ENCODE measurements at regions not wholly inside any gene's neighbourhood (a gene's known extent, or its start where the extent isn't known, plus 50 kb on each side); places are given as distances from the start of the nearest gene placed in this dataset.

- no peak overlapping the region for H3K4me3 ChIP-seq
- TF ChIP-seq CBX3 (IDR thresholded peaks at IDR 0.05; ENCODE audit: borderline replicate concordance in 1 of 2, low read length in 2 of 2) (no peak), TAL1 (IDR thresholded peaks at IDR 0.05) (no peak), MGA (IDR thresholded peaks at IDR 0.05) (no peak), ZNF511 (CRISPR knock-in tag; IDR thresholded peaks at IDR 0.05) (no peak), ATF2 (CRISPR knock-in tag; IDR thresholded peaks at IDR 0.05) (no peak), RAD51 (IDR thresholded peaks at IDR 0.05; ENCODE audit: borderline replicate concordance, low read depth) (no peak), YBX1 (IDR thresholded peaks at IDR 0.05) (no peak), BRD9 (IDR thresholded peaks at IDR 0.05; ENCODE audit: low read depth, partially characterized antibody) (no peak)
- no peaks in the 10 kb centered on the region for H3K9me3 ChIP-seq (replicated peaks; ENCODE audit: control insufficient read depth, insufficient read depth, low read depth, low read length)
- no TSS peak for BruUV-seq (replicated peaks)
- H2AFZ ChIP-seq (ENCODE audit: low read depth, low read length) = peak overlapping the region; percentile 96
- no peaks in the 10 kb centered on the region for H3K9me1 ChIP-seq (ENCODE audit: control insufficient read depth, insufficient read depth, low read length)
- ATAC-seq = no peak
- peak overlapping the region; percentile 37; the same call in 1 of the 3 replicates for H3K27ac ChIP-seq (ENCODE audit: extremely low read depth, low read depth, low read length)
- intact Hi-C loops (cut with micrococcal nuclease) (loop anchor here (10.0 kb wide), 1 partner anchor 98 kb away; the partner anchor contains the start of gene RPS6KA3), in situ Hi-C loops (cut with MboI) (no loop called here)
- ChIA-PET CTCF (ENCODE audit: low intra/inter-chr PET ratio) (no interaction called here), POLR2A (no interaction called here)
- no peak for DNase-seq (ENCODE audit: extremely low read depth in 1 of 4, low spot score in 3 of 4)
- no peaks in the 10 kb centered on the region for H4K20me1 ChIP-seq (replicated peaks; ENCODE audit: control insufficient read depth, insufficient read depth, low read length)
- WGBS (ENCODE audit: insufficient coverage, low coverage, missing lambda C conversion rate) = 9% methylated on average over 5 of the region's 5 CpGs
- 0 out of 4 replicates have a peak overlapping the region, but pooled peaks of 1 of the 2 experiments have one; percentile 16 for H3K9ac ChIP-seq (ENCODE audit: insufficient read depth in 1 of 2, low read depth in 2 of 2, low read length in 2 of 2)
- no peaks in the 10 kb centered on the region for H3K27me3 ChIP-seq (ENCODE audit: control insufficient read depth in 2 of 2, insufficient read depth in 2 of 2, low read length in 2 of 2)
- no peak for FAIRE-seq
- no peaks in the 10 kb centered on the region for H3K36me3 ChIP-seq (ENCODE audit: control insufficient read depth, insufficient read depth, low read length)
- no peaks in the 10 kb centered on the region for H3K79me2 ChIP-seq (ENCODE audit: control insufficient read depth, insufficient read depth, low read length)
- peaks cover 0 to 8% of the 10 kb centered on the region in 2 experiments; a peak in 2 of 5 replicates for H3K4me1 ChIP-seq (replicated peaks in 1 of 2; ENCODE audit: control insufficient read depth in 2 of 2, insufficient read depth in 2 of 2, low read length in 2 of 2)
- H3K4me2 ChIP-seq (ENCODE audit: insufficient read depth, low read length) = peak overlapping the region; percentile 70; the same call in 1 of the 2 replicates
Measured at GRCh38 chrX:20363275-20363674, 96.6 kb upstream of the RPS6KA3 start.

All from K562 (cell line).